ENCODE measurements at regions not wholly inside any gene's neighbourhood (a gene's known extent, or its start where the extent isn't known, plus 50 kb on each side); places are given as distances from the start of the nearest gene placed in this dataset.
A peak's percentile ranks its signal among the peaks of the same experiment; 100 is the strongest.
"Not testable (repeated sequence)": the region's sequence is repeated elsewhere in the genome, so short reads cannot be mapped to it uniquely, and the experiment has no call there.

- no peak for DNase-seq
These were observed 56.7 kb downstream of the P2RY1 start for GRCh38 chr3:152891678-152892077.

GRCh38 chr3:152892446-152892845 is 57.5 kb downstream of the P2RY1 start:
- no peak for DNase-seq

GRCh38 chr3:152893647-152894046 is 58.7 kb downstream of the P2RY1 start:
- no peak for DNase-seq

- peak; percentile 7 for DNase-seq
These were observed 64.4 kb downstream of the P2RY1 start for GRCh38 chr3:152899306-152899705.

GRCh38 chr3:152902141-152902669 is 67.3 kb downstream of the P2RY1 start:
- DNase-seq: no peak

GRCh38 chr3:152905631-152906030 is 70.7 kb downstream of the P2RY1 start:
- DNase-seq: no peak

- no peak for DNase-seq
These were observed 74.4 kb downstream of the P2RY1 start for GRCh38 chr3:152909180-152909883.

- no peak for DNase-seq
These were observed 75.3 kb downstream of the P2RY1 start for GRCh38 chr3:152910211-152910610.

GRCh38 chr3:152910966-152911365 is 76.0 kb downstream of the P2RY1 start:
- no peak for DNase-seq

GRCh38 chr3:152914743-152915142 is 79.8 kb downstream of the P2RY1 start:
- DNase-seq: not testable (repeated sequence)

GRCh38 chr3:152915695-152916094 is 80.8 kb downstream of the P2RY1 start:
- no peak for DNase-seq

- DNase-seq: no peak
These were observed 81.9 kb downstream of the P2RY1 start for GRCh38 chr3:152916753-152917279.

GRCh38 chr3:152921351-152921750 is 86.4 kb downstream of the P2RY1 start:
- no peak for DNase-seq

GRCh38 chr3:152922554-152922953 is 87.6 kb downstream of the P2RY1 start:
- no peak for DNase-seq

GRCh38 chr3:152927131-152927530 is 92.2 kb downstream of the P2RY1 start:
- DNase-seq: no peak

- no peak for DNase-seq
These were observed 95.6 kb downstream of the P2RY1 start for GRCh38 chr3:152930516-152930915.

GRCh38 chr3:152937234-152937633 is 102.3 kb downstream of the P2RY1 start:
- DNase-seq: no peak

GRCh38 chr3:152938974-152939636 is 104.2 kb downstream of the P2RY1 start:
- DNase-seq: no peak

- DNase-seq: no peak
These were observed 106.9 kb downstream of the P2RY1 start for GRCh38 chr3:152941859-152942258.

- DNase-seq: no peak
These were observed 107.4 kb downstream of the P2RY1 start for GRCh38 chr3:152942366-152942765.

GRCh38 chr3:152943645-152944044 is 108.7 kb downstream of the P2RY1 start:
- no peak for DNase-seq

- no peak for DNase-seq
These were observed 109.7 kb downstream of the P2RY1 start for GRCh38 chr3:152944671-152945070.

- no peak for DNase-seq
These were observed 110.6 kb downstream of the P2RY1 start for GRCh38 chr3:152945556-152945955.

- no peak for DNase-seq
These were observed 122.6 kb downstream of the P2RY1 start for GRCh38 chr3:152957491-152957890.

Data from NCI-H2171 treated with DMSO at 0.1 percent for 48 hours (cell line).